RPMI8226 (cell line): ENCODE measurements at regions not wholly inside any gene's neighbourhood (a gene's known extent, or its start where the extent isn't known, plus 50 kb on each side); places are given as distances from the start of the nearest gene placed in this dataset.
"Not testable (repeated sequence)": the region's sequence is repeated elsewhere in the genome, so short reads cannot be mapped to it uniquely, and the experiment has no call there.

Experiments
- DNase-seq: peaks from one replicate; pipeline ENCODE4 v3.0.0-alpha.2; 2015

DNA sequence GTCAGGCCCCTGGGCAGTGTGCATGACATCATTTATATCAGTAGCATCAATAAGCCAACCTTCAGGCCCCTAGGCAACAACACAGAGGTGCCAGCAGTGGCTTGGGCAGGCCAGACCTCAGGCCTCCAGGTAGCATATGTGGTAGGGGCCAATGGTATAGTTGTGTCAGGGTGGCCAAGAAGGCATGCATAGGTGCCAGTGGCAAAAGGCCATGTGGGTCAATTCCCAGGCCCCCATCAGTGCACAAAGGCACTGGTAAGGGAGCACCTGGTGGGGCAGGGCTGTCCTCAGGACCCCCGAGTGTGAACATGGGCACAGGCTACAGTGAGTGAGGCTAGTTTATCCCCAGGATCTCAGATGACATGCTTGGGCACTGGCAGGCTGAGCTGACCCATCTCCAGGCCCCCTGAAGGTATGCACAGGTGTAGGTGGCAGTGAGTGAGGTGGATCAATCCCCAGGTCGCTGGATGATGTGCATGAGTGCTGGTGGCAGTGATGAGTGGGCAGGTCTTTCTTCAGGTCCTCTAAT, 244.1 kb upstream of the ZNF385D start:
- DNase-seq = no peak

GRCh38 chr3:22007368-22007767, 256.4 kb upstream of the ZNF385D start:
- no peak for DNase-seq

DNA sequence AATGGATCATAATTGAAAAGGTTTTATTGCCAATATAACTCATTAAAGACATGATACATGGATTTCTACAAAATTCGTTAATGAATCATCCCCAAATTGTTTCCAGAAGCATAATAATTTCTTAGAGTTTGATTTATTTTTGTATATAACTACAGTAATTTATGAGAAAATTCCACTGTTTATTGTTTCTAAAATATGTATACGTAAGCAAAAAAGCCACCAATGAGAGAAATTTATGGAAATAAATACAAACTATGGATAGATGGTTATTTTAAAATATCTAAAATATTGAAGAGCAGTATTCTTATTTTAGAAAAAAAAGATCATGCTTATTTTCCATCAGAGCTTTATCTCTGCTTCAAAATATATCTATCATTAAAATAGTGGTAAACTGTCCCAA, 260.0 kb upstream of the ZNF385D start:
- DNase-seq = no peak

GRCh38 chr3:22012471-22012870, 261.5 kb upstream of the ZNF385D start:
- no peak for DNase-seq

DNA sequence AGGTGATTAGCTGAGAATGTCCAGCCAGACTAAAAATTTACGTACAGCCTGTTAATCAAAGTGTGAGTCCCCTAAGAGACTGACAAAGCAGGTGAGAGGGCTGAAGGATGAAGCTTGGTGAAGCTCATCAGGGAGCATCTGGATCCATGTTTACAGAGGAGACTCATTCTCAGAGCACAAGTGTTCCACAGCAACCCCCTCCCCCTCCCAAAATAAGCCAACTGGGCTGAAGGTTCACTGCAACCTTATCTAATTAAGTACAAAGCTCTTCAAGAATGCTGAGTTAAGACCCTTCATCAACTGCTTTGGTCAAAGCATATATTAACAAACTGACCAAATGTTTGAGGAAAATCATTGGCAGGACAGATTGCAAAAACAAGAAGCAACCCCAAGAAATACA, 262.6 kb upstream of the ZNF385D start:
- DNase-seq = no peak

DNA sequence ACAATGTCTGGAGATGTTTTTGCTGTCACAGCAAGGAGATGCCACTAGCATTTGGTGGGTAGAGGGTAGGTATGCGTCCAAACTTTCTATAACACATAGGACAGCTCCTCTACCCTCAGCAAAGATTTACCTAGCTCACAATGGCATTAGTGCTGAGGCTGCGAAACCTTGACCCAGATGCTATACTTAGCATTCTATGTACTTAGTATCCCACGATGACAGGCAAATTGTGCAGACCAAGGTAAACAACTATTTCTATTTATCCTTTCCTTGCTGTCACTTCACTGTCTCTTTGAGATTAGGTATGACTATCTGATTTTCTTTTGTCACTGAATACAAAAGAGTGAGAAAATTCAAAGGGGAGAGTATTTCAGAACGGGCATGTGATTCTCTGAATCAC, 265.2 kb upstream of the ZNF385D start:
- DNase-seq = peak; percentile 67

- DNase-seq = not testable (repeated sequence)
Measured at GRCh38 chr3:22024638-22025037, 273.6 kb upstream of the ZNF385D start.

DNA sequence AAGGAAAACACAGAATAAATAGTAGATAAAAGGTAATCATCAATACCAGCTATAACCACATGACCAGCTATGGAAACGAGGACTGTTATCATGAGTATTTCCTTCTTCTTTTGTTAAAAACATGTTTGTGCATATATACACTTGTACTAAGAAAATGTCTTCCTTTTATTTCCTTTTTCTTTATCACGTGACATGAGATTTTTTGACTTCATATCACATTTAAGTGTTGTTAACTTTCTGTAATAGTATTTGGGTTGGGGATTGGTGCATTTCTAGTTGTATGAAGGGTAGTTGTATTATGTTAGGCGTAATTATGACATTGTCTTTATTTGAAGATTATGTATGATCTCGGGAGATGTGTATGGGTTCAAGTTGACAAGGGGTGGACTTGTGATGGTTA, 278.5 kb upstream of the ZNF385D start:
- DNase-seq = no peak

DNA sequence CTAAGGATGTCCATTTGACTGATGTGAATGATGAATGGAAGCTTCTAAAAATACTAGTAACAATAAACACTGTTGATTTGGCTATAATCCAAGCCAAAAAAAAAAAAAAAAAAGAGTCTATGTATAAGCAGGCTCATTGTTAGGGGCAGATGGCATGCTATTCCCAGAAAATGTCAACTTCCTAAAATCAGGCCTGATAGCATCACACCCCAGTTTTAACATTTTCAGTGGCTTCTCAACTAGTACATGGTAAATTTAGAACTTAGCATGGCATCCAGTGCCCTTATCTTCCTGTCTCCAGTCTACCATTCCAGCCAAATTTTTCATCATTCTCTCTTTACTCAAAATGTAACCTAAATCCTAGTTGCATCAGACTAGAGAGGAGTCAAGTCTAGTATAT, 288.2 kb upstream of the ZNF385D start:
- no peak for DNase-seq

GRCh38 chr3:22040150-22040549, 289.1 kb upstream of the ZNF385D start:
- no peak for DNase-seq

- DNase-seq = no peak
Measured at GRCh38 chr3:22045882-22046281, 294.9 kb upstream of the ZNF385D start.

- no peak for DNase-seq
Measured at GRCh38 chr3:22063500-22063899, 312.5 kb upstream of the ZNF385D start.

DNA sequence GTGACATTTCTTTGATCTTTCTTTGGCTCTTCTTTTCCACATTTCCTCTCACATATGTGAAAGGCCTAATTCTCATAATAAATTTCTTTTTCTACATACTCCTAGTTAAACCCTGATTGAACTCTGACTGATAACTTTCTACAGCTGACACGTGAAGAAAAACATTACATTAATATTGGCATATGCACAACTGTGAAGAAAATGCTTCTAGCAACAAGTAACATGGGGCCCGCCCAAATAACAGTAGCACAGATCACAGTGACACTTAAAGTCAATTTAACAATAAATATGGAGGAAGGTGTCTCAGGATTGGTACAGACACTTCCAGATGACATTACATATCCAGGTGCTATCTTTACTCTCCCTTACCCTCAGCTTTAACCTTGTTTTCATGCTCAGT, 317.6 kb upstream of the ZNF385D start:
- DNase-seq = no peak

- no peak for DNase-seq
Measured at GRCh38 chr3:22088204-22088603, 337.2 kb upstream of the ZNF385D start.

DNA sequence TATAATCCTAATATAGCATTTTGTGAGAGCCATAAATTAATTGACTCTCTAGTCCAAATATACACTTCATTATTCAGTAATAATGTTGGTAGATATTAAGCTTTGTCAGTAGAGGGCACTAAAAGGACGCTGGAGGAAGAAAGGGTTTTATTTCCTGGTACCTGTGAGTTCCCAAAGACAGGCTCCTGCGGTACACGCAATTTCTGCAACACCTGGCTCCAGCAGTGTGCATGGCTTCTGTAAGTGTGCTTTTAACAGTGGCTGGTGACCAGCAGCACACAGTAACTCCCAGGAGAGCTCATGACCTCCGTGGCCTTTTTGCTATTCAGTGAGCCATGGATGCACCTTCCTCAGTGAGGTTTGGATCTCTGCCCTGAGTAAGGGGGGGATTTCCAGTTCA, 338.3 kb upstream of the ZNF385D start:
- peak; percentile 37 for DNase-seq

DNA sequence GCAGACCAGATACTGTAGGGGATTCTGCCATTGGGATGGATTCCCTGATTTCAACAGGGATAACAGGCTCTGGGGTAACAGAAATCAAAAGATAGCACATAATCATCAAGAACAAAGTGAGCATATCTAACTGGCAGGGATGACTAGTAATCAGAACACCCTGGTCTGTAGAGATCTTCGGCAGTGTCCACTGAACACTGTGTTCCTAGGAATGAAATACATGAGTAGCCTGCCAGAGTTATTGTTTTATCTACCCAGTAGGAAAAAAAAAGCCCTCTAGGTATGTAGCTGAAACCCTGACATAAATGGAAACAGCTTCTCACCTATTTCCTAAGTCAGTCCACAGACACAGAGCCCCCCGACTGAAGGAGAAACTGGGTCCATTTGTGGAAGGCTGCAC, 340.3 kb upstream of the ZNF385D start:
- DNase-seq = no peak

DNA sequence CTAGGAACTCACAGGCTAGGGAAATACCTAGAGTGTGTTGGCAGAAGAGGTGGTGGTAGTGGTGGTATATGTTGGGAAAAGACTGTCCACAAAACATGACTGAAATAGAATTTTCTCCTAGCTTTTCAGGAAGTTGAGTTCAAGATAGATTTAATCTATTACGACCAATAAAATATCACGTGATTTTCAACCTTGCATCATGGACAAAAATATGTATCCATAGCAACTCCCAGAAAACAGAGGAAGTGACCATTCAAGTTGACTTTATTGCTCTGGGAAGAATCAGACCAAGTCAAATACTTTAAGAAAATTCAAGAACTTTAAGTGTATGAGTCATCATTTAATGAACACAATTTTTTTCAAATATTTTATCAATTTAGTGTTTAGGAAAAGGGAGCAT, 347.0 kb upstream of the ZNF385D start:
- no peak for DNase-seq

- DNase-seq = no peak
Measured at GRCh38 chr3:22101351-22101750, 350.3 kb upstream of the ZNF385D start.

DNA sequence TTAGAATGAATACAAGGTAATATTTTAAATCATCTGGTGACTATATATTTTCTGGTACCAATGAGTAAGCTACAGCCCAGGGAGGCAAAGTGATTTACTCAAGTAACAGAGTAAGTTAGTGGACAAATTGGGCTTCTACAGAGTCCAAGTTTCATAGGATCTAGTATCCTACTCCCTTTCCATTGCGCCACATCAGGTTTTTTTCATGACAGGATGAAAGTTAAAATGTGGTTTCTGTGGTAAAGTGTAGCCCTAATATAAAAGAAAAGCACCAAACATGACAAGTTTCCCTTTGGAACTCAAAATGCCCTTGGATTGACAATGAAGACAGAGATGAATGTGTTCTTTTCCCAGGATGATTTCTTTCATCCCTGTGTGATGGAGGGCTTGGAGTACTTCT, 350.8 kb upstream of the ZNF385D start:
- no peak for DNase-seq

DNA sequence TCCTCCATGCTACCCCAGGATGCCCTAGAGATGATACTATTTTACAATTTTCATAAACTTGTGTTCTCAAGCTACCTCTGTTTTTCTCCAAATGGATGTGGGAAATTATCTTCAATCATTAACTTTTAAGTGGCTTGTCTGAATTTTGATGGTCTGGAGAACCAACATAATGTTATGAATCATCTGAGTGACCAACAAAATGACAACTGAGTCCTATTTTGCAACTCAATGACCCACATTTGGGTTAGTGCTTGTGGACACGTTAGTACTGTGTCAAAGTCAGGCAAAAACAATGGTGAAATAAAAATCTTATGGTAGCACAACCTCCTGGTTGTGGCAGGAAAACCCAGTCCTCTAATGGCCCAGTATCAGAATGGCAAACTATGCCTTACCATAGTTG, 352.4 kb upstream of the ZNF385D start:
- no peak for DNase-seq

DNA sequence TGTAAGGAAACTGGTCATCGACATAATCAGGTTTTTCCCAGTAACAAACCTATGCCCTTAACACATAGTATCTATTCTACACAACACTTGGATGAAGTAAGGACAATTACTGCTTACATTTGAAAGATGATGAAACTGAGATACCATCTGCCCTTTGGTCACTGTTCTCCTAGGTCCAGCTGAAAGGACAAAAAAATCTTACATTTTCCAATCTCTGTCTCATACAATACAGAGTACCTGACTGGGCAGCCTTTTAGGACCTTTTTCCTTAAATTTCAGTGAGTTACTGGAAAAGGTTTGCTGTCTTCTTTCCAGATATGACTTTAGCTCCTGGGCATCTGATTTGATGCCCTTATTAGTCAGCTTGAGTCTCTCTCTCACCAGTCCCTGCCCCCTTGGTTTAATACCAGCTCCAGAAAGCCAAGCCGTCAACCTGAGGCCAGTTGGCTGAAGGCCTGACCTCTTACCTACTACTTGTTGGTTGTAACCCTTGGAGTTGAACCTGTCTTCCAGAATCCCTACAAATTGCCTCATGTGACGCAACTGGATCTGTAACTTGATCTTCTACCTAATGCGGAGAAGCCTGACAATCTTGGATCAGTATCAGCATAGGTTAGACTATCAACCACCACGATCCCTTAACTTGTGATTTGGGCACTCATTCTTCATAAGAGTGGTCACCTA, 355.3 kb upstream of the ZNF385D start:
- DNase-seq = no peak

- no peak for DNase-seq
Measured at GRCh38 chr3:22111226-22111625, 360.2 kb upstream of the ZNF385D start.

GRCh38 chr3:22113453-22113852, 362.4 kb upstream of the ZNF385D start:
- no peak for DNase-seq

DNA sequence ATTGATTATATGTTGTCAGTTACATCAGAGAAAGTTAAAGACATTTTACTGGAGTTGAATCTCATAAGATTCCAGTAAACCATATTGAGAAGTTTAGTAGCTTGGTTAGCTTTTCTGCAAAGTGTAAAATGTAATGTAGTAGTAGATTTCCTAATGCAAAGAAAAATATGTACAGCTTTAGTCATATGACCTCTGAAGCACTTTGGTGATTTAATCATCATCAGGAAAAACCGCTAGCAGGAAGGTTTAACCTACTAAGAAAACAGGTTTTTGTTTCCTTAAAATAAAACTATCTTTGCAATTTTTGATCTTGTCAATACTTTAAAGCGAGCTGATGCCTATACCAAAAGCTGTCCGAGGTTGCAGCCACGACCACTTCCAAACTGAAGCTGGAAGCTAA, 364.6 kb upstream of the ZNF385D start:
- DNase-seq = no peak

GRCh38 chr3:22117091-22117490, 366.1 kb upstream of the ZNF385D start:
- no peak for DNase-seq
